RWPE2 (cell line): ENCODE measurements at regions not wholly inside any gene's neighbourhood (a gene's known extent, or its start where the extent isn't known, plus 50 kb on each side); places are given as distances from the start of the nearest gene placed in this dataset.

Experiments
- ATAC-seq: fragments of 200-7000 bp; cut with Tn5 transposase; 3 replicates; pipeline ENCODE4 v1.9.1; 2021; ENCODE audit warnings: low read depth
- DNase-seq: peaks from one replicate; pipeline ENCODE4 v3.0.0-alpha.2; 2020; ENCODE audit warnings: low spot score
- H3K27ac ChIP-seq: fragments of 450-650 bp; 2 replicates; pipeline ENCODE4 v1.5.1; 2017; ENCODE audit warnings: mild to moderate bottlenecking; ENCODE audit not compliant: poor library complexity, severe bottlenecking
- H3K27me3 ChIP-seq: fragments of 250-450 bp; sonication (Bioruptor Pico); 2 replicates; pipeline ENCODE4 v1.5.1; 2021; ENCODE audit warnings: mild to moderate bottlenecking, moderate library complexity; ENCODE audit not compliant: insufficient read depth, poor library complexity, severe bottlenecking
- H3K36me3 ChIP-seq: fragments of 250-450 bp; sonication (Bioruptor Pico); 2 replicates; pipeline ENCODE4 v1.5.1; 2020; ENCODE audit warnings: low read depth, mild to moderate bottlenecking, moderate library complexity
- H3K4me1 ChIP-seq: fragments of 250-450 bp; sonication (Bioruptor Pico); 2 replicates; pipeline ENCODE4 v1.5.1; 2021; ENCODE audit warnings: mild to moderate bottlenecking, moderate library complexity; ENCODE audit not compliant: insufficient read depth, poor library complexity, severe bottlenecking
- H3K4me3 ChIP-seq: fragments of 250-450 bp; sonication (Bioruptor Pico); 2 replicates; pipeline ENCODE4 v1.5.1; 2021; ENCODE audit warnings: mild to moderate bottlenecking, moderate library complexity; ENCODE audit not compliant: severe bottlenecking
- H3K9me3 ChIP-seq: fragments of 250-450 bp; sonication (Bioruptor Pico); 2 replicates; pipeline ENCODE4 v1.5.1; 2021; ENCODE audit warnings: mild to moderate bottlenecking, moderate library complexity; ENCODE audit not compliant: severe bottlenecking
- CTCF ChIP-seq: fragments of 450-650 bp; IDR thresholded peaks from one replicate; pipeline ENCODE4 v1.5.1; 2017; ENCODE audit warnings: mild to moderate bottlenecking, moderate library complexity; ENCODE audit not compliant: poor library complexity, severe bottlenecking

- TF ChIP-seq CTCF = no peak
- Histone ChIP-seq H3K4me3 (no peak overlapping the region), H3K4me1 (no peaks in the 10 kb centered on the region), H3K9me3 (no peaks in the 10 kb centered on the region), H3K27ac (no peak overlapping the region), H3K36me3 (no peaks in the 10 kb centered on the region), H3K27me3 (no peaks in the 10 kb centered on the region)
- ATAC-seq = no peak
- no peak for DNase-seq
Measured at GRCh38 chr3:175890066-175890465, 1030.9 kb downstream of the NAALADL2 start.

- Histone ChIP-seq H3K27me3 (no peaks in the 10 kb centered on the region), H3K4me1 (no peaks in the 10 kb centered on the region), H3K27ac (no peak overlapping the region), H3K4me3 (no peak overlapping the region), H3K36me3 (no peaks in the 10 kb centered on the region), H3K9me3 (no peaks in the 10 kb centered on the region)
- ATAC-seq (no peak), DNase-seq (no peak)
- TF ChIP-seq CTCF = no peak
Measured at GRCh38 chr3:175885231-175885766, 1026.2 kb downstream of the NAALADL2 start.

GRCh38 chr3:175879417-175879816 lies 1020.3 kb downstream of the NAALADL2 start:
- Histone ChIP-seq H3K27me3 (no peaks in the 10 kb centered on the region), H3K4me1 (no peaks in the 10 kb centered on the region), H3K4me3 (no peak overlapping the region), H3K27ac (no peak overlapping the region), H3K9me3 (no peaks in the 10 kb centered on the region), H3K36me3 (no peaks in the 10 kb centered on the region)
- TF ChIP-seq CTCF = no peak
- DNase-seq = no peak
- no peak for ATAC-seq

- no peaks in the 10 kb centered on the region for H3K9me3 ChIP-seq
- ATAC-seq (no peak), DNase-seq (no peak)
- no peak overlapping the region for H3K27ac ChIP-seq
- no peaks in the 10 kb centered on the region for H3K36me3 ChIP-seq
- TF ChIP-seq CTCF = no peak
- H3K4me1 ChIP-seq = no peaks in the 10 kb centered on the region
- H3K27me3 ChIP-seq = peaks cover 2% of the 10 kb centered on the region
- no peak overlapping the region for H3K4me3 ChIP-seq
Measured at GRCh38 chr3:175869404-175869803, 1010.3 kb downstream of the NAALADL2 start.

- no peak for DNase-seq
- ATAC-seq = no peak
- Histone ChIP-seq H3K4me3 (no peak overlapping the region), H3K4me1 (no peaks in the 10 kb centered on the region), H3K27ac (no peak overlapping the region), H3K36me3 (no peaks in the 10 kb centered on the region), H3K27me3 (peaks cover 2% of the 10 kb centered on the region), H3K9me3 (no peaks in the 10 kb centered on the region)
- no peak for TF ChIP-seq CTCF
Measured at GRCh38 chr3:175868626-175869025, 1009.5 kb downstream of the NAALADL2 start.
